ENCODE measurements at regions not wholly inside any gene's neighbourhood (a gene's known extent, or its start where the extent isn't known, plus 50 kb on each side); places are given as distances from the start of the nearest gene placed in this dataset.

- no peak for DNase-seq (ENCODE audit: low read depth)
Measured at GRCh38 chr14:83988275-83988674, 1541.7 kb upstream of the FLRT2 start.

DNA sequence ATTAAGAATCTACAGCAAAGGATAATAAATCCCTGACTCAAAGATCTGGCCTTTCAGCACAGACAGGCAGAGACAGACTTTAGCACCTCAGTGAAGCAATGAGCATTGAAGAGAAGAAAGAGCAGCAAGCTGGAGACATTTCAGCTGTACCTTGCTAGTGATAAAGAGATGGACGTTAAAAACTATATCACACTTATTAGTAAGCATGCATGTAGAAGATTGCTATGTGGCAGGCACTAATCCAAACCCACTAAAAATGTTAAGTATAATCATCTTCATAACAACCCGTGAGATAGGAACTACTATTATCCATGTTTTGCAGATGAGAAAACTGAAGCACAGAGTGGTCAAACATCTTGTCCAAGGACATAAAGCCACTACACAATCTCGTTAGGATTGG, 1538.3 kb upstream of the FLRT2 start:
- no peak for DNase-seq (ENCODE audit: low read depth)

DNA sequence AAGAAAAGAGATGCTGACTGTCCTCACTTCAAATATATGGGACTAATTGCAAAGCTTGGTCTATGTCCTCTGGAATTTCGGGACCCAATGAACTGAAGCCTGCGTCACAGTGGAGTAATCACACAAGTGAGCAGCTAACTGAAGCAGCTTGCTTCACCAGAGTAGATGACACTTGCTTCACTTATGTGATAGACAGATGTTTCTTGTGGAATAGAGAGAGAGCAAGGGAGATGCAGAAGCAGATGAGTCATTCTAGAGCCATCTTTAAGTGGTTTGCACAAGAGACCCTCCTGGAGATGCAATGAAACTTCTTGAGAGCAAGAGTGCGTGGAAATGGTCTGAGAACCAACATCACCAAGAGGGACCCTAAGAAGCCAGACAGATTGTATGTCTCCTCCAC, 1537.1 kb upstream of the FLRT2 start:
- DNase-seq (ENCODE audit: low read depth) = no peak

DNA sequence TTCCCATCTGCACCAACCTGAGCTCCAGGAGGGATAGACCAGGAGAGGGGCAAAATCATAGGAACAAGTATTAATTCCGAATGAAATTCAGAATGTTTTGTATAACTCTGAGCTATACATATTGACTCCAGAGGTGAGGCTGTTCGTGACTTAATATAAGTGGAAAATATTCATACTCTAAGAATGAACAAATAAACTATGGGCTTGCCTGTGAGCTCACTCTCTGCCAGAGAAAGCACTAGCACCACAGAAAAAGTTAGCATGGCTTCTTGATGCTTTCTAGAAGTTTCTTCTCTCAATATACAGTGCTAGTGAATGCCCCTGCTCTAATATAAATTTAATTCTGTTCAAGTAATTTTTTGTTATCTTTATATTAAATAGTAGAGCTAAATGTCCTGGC, 1536.4 kb upstream of the FLRT2 start:
- DNase-seq (ENCODE audit: low read depth) = no peak

- no peak for DNase-seq (ENCODE audit: low read depth)
Measured at GRCh38 chr14:83994020-83994419, 1535.9 kb upstream of the FLRT2 start.

DNA sequence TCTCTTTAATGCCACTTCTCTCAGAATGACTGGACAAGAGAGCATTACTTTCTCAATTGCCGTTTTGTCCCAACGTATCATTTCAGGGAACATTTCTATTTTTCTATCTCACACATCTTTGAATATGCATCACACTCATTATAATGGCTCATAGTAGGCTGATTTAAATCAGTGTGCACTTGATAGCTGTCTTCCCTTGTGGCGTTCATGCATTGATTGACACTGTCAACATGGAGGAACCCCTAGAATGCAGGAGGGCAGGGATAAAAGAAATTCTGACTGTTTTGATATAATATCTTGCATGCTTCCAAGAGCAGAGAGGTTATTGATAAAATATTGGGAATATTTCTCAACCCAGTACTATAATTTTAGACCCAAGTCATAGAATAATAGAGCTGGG, 1528.9 kb upstream of the FLRT2 start:
- DNase-seq (ENCODE audit: low read depth) = no peak

DNA sequence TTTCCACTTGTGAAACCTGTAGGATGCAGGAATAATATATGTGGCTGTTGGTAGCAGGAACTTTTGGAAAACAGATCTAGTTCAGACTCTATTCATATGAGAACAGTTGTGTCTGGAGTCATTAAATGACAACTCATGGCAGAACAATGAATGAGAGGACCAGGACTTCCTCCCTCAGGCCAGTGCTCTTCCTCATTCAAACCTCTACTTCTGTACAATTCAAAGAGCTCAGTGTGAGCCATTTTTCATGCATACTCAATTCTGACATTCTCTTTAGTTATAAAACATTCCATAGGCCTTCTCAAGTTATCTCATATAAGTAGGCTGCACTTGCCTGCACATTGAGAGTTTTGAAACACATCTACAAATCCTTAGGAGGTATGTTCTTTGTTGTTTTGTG, 1526.6 kb upstream of the FLRT2 start:
- DNase-seq (ENCODE audit: low read depth) = no peak

DNA sequence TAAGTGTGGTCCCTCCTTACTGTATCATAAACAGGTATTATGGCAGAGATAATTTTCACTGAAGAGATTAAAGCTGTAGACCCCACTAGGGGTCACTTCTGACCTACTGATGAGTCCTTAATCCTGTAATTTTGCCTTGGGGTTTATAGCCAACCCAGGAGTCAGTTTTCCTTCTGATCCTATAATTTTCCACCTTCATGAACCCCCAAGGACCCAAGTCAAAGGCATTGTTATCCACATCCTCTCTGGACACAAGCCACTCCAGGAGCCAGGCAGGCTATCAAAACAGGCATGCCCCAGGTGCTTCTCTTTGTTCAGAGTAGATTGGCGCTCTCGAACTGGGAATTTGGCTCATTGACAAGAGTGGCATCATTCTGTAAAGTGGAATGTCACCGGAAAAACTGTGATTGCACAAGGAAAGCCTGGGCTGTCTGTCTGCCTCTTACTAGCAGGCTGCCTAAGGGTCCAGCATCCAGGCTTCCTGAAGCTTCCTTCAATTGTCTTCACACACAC, 1523.2 kb upstream of the FLRT2 start:
- peak; percentile 2 for DNase-seq (ENCODE audit: low read depth)

GRCh38 chr14:84013424-84013823, 1516.5 kb upstream of the FLRT2 start:
- no peak for DNase-seq (ENCODE audit: low read depth)

GRCh38 chr14:84017495-84017894, 1512.4 kb upstream of the FLRT2 start:
- DNase-seq (ENCODE audit: low read depth) = no peak

DNA sequence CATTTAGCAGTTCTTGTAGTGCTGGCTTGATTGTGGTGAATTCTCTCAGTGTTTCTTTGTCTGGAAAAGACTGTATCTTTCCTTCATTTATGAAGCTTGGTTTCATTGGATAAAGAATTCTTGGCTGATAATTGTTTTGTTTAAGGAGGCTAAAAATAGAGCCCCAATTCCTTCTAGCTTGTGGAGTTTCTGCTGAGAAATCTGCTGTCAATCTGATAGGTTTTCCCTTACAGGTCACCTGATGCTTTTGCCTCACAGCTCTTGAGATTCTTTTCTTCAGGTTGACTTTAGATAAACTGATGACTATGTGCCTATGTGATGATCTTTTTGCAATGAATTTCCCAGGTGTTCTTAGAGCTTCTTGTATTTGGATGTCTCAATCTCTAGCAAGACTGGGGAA, 1508.5 kb upstream of the FLRT2 start:
- no peak for DNase-seq (ENCODE audit: low read depth)

DNA sequence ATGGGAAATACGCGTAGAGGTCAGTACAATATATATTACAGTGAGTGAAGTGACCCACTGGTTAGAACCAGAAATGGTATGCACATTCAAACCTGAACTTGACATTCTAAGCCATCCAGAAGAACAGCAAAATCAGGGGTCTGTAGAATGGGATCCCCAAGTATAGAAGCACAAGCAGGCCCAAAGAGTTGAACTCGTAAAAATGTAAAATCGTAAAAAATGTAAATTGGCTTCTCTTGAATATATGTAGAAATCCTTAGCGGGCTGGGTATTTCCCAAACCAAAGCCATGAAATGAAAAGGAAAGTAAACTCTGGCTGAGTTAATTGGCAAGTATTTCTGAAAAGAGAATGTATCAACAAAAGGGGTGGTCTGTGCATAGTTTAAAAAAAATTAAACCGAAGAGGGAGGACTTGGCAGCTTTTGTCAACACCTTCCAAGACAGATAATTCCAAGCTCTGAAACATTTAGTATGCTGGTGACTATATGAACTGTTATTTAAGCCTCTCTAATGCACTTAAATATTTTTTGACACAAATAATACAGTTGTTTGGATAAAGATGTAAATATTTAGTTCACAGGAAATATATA, 1505.6 kb upstream of the FLRT2 start:
- no peak for DNase-seq (ENCODE audit: low read depth)

DNA sequence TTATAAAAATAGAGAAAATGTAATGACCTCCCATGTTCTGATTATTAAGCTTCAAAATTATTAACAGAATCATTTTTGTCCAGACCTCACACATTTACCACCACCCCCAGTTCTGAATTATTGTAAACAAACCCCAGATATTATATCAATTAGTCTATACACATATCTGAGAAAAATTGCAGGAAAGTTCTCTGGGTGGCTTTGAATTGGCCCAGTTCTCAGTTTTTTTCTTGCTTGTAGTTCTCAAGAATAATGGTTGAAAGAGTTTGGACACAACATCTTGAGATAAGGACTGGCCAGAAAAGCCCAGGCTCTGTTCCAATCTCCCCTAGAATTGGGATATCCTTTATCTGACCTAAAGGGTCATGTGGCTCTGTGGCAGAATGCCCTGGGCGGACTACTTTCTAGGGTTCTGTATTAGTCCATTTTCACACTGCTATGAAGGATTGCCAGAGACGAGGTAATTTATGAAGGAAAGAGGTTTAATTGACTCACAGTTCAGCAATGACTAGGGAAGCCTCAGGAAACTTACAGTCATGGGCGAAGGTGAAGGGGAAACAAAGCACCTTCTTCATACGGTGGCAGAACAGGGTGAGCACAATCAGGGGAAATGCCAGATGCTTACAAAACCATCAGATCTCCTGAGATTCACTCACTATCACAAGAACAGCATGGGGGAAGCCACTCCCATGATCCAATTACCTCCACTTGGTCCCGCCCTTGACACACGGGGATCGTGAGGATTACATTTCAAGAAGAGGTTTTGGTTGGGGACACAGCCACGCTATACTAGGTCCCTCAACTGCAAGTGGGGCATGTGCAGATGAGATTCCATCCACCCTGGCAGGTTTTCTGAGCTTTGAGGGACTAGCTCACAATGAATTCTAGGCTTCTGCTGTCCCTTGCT, 1504.6 kb upstream of the FLRT2 start:
- no peak for DNase-seq (ENCODE audit: low read depth)

- DNase-seq (ENCODE audit: low read depth) = no peak
Measured at GRCh38 chr14:84027351-84027750, 1502.6 kb upstream of the FLRT2 start.

GRCh38 chr14:84028080-84028604, 1501.8 kb upstream of the FLRT2 start:
- no peak for DNase-seq (ENCODE audit: low read depth)

- DNase-seq (ENCODE audit: low read depth) = no peak
Measured at GRCh38 chr14:84029246-84029645, 1500.7 kb upstream of the FLRT2 start.

DNA sequence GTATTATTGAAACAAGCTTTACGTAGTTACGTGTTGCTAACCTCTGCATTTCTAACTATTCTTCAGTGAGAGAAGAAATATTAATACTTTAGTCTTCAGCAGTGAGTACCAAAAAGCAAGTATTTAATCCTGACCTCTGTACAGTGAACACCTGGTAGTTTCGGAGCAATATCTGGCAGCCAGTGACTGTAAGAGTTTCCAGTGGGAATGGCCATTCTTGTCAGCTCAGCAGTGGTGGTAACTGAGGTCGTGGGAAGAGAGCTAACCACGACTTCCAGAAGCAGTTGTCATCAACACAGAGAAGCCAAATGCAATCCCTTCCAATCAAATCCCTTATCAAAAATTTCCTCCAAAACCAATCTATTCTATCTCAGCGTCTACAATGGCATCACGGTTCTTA, 1500.2 kb upstream of the FLRT2 start:
- DNase-seq (ENCODE audit: low read depth) = no peak

DNA sequence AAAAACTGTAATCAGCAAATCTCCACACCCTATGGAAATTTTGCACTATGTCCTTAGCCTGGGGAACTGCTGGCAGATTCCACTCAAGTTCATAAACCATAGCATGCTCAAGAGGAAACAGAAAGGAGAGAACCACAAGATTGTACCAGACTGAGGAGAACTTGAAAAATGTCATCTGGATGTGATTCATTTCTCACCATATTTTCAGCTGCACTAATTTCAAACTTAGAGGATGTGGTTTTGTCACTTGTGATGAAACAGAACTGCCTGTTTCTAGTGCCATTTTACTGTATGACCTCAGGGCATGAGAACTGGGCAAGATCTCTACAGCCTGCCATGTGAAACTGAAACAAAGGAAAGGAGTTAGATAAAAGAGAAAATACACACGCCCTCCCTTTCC, 1493.1 kb upstream of the FLRT2 start:
- peak; percentile 79 for DNase-seq (ENCODE audit: low read depth)

DNA sequence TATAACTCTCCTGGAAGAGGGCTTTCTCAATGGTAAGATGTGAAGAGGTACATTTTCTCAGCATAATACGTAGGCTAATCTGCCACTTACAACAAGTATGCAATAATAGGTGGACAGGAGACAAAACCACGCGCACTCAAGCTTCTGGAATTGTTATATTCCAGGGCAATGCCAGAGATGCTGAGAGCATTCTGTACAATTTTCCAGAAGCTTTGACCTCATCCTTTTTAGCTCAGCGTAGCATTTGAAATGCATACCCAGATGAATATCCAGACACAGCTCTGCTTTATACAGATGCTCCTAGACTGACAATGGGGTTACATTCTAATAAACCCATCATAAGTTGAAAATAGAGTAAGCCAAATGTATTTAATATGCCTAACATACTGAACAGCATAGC, 1492.4 kb upstream of the FLRT2 start:
- DNase-seq (ENCODE audit: low read depth) = no peak

GRCh38 chr14:84040101-84040500, 1489.8 kb upstream of the FLRT2 start:
- no peak for DNase-seq (ENCODE audit: low read depth)

DNA sequence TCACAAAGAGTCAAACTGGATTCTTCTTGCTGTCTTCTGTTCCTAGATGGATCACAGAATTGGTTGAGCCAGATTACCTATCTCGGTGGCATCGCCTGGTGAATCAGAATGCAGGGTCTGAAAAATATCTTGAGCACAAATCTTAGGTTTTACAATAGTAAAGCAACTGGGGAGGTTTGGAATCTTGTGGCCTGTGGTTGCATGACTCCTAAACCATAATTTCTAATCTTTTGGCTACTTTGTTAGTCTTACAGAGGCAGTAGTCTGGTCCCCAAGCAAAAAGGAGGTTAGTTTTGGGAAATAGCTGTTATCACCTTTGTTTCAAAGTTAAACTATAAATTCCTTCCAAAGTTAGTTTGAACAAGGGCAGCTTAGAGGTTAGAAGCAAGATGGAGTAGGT, 1488.5 kb upstream of the FLRT2 start:
- no peak for DNase-seq (ENCODE audit: low read depth)

- no peak for DNase-seq (ENCODE audit: low read depth)
Measured at GRCh38 chr14:84042992-84043391, 1487.0 kb upstream of the FLRT2 start.

All from RPMI7951 (cell line).